ENCODE measurements at regions not wholly inside any gene's neighbourhood (a gene's known extent, or its start where the extent isn't known, plus 50 kb on each side); places are given as distances from the start of the nearest gene placed in this dataset.
"Not testable (repeated sequence)": the region's sequence is repeated elsewhere in the genome, so short reads cannot be mapped to it uniquely, and the experiment has no call there.

GRCh38 chr11:45432910-45433309 is 146.8 kb upstream of the SYT13 start:
- no peak for DNase-seq

GRCh38 chr11:45432100-45432499 is 146.0 kb upstream of the SYT13 start:
- no peak for DNase-seq

- DNase-seq: no peak
These were observed 145.2 kb upstream of the SYT13 start for GRCh38 chr11:45431046-45432018.

GRCh38 chr11:45430361-45430760 is 144.2 kb upstream of the SYT13 start:
- DNase-seq: no peak

GRCh38 chr11:45429719-45430118 is 143.6 kb upstream of the SYT13 start:
- no peak for DNase-seq

- DNase-seq: peak; percentile 74
These were observed 142.5 kb upstream of the SYT13 start for GRCh38 chr11:45428541-45429230.

GRCh38 chr11:45428116-45428515 is 142.0 kb upstream of the SYT13 start:
- no peak for DNase-seq

GRCh38 chr11:45424411-45425180 is 138.5 kb upstream of the SYT13 start:
- DNase-seq: no peak

GRCh38 chr11:45423475-45424120 is 137.5 kb upstream of the SYT13 start:
- DNase-seq: no peak

- no peak for DNase-seq
These were observed 136.9 kb upstream of the SYT13 start for GRCh38 chr11:45423036-45423435.

GRCh38 chr11:45414088-45414487 is 127.9 kb upstream of the SYT13 start:
- peak; percentile 50 for DNase-seq

- DNase-seq: peak; percentile 37
These were observed 127.2 kb upstream of the SYT13 start for GRCh38 chr11:45413156-45413858.

GRCh38 chr11:45412521-45412920 is 126.4 kb upstream of the SYT13 start:
- DNase-seq: peak; percentile 66

- peak; percentile 77 for DNase-seq
These were observed 125.9 kb upstream of the SYT13 start for GRCh38 chr11:45412051-45412471.

GRCh38 chr11:45411228-45411946 is 125.2 kb upstream of the SYT13 start:
- DNase-seq: peak; percentile 66

GRCh38 chr11:45410391-45411227 is 124.5 kb upstream of the SYT13 start:
- peak; percentile 49 for DNase-seq

- DNase-seq: no peak
These were observed 123.4 kb upstream of the SYT13 start for GRCh38 chr11:45409587-45409986.

GRCh38 chr11:45407226-45407625 is 121.1 kb upstream of the SYT13 start:
- DNase-seq: no peak

- DNase-seq: peak; percentile 31
These were observed 120.0 kb upstream of the SYT13 start for GRCh38 chr11:45405916-45406670.

- not testable (repeated sequence) for DNase-seq
These were observed 117.4 kb upstream of the SYT13 start for GRCh38 chr11:45403521-45403920.

Measured in NCI-H69 (cell line).